GM23338 (cell line): ENCODE measurements at regions not wholly inside any gene's neighbourhood (a gene's known extent, or its start where the extent isn't known, plus 50 kb on each side); places are given as distances from the start of the nearest gene placed in this dataset.

ENCODE experiments used
- ATAC-seq: fragments of 200-7000 bp; cut with Tn5 transposase; 3 replicates; pipeline ENCODE4 v1.9.1; 2020
- DNase-seq: peaks from one replicate; pipeline ENCODE4 v3.0.0-alpha.2; 2015; ENCODE audit warnings: low spot score
- H2AFZ ChIP-seq: fragments of 200-600 bp; sonication (generic); 2 replicates; pipeline ENCODE4 v1.8.0; 2016; ENCODE audit warnings: antibody characterized with exemption, mild to moderate bottlenecking, moderate library complexity
- H3F3A ChIP-seq: fragments of 200-600 bp; sonication (generic); replicated peaks from 2 replicates; pipeline ENCODE4 v1.8.0; 2017; ENCODE audit warnings: antibody characterized with exemption, mixed run types, low read depth
- H3K27ac ChIP-seq: fragments of 200-600 bp; sonication (generic); 2 replicates; pipeline ENCODE4 v1.6.1; 2016; ENCODE audit warnings: low read depth
- H3K27me3 ChIP-seq: fragments of 200-600 bp; sonication (generic); 2 replicates; pipeline ENCODE4 v1.8.0; 2016; ENCODE audit warnings: mild to moderate bottlenecking, mixed run types, moderate library complexity; ENCODE audit not compliant: insufficient read depth
- H3K36me3 ChIP-seq: fragments of 200-600 bp; sonication (generic); 2 replicates; pipeline ENCODE4 v1.8.0; 2016; ENCODE audit warnings: mild to moderate bottlenecking; ENCODE audit not compliant: insufficient read depth
- H3K4me1 ChIP-seq: fragments of 200-600 bp; sonication (generic); 2 replicates; pipeline ENCODE4 v1.8.0; 2016; ENCODE audit warnings: mild to moderate bottlenecking, moderate library complexity; ENCODE audit not compliant: insufficient read depth
- H3K4me2 ChIP-seq: fragments of 200-600 bp; sonication (generic); 2 replicates; pipeline ENCODE4 v1.7.1; 2017; ENCODE audit warnings: mixed run types
- H3K4me3 ChIP-seq: fragments of 200-600 bp; sonication (generic); 2 replicates; pipeline ENCODE4 v1.6.1; 2016; ENCODE audit warnings: mixed run types
- H3K79me2 ChIP-seq: fragments of 200-600 bp; sonication (generic); replicated peaks from 2 replicates; pipeline ENCODE4 v1.8.0; 2017; ENCODE audit warnings: mild to moderate bottlenecking; ENCODE audit not compliant: insufficient read depth
- H3K9me2 ChIP-seq: fragments of 200-600 bp; sonication (generic); 2 replicates; pipeline ENCODE4 v1.8.0; 2017; ENCODE audit not compliant: insufficient read depth
- H4K20me1 ChIP-seq: fragments of 200-600 bp; sonication (generic); replicated peaks from 2 replicates; pipeline ENCODE4 v1.8.0; 2017; ENCODE audit warnings: mild to moderate bottlenecking; ENCODE audit not compliant: insufficient read depth
- H3K27ac Mint-ChIP-seq: 2 replicates; pipeline ENCODE4 v1.8.0; 2020; ENCODE audit warnings: inconsistent platforms, mild to moderate bottlenecking, moderate library complexity, mixed read lengths
- H3K27me3 Mint-ChIP-seq: 3 replicates; pipeline ENCODE4 v1.8.0; 2022; ENCODE audit warnings: low read depth, mild to moderate bottlenecking, moderate library complexity, mixed read lengths, inconsistent platforms; ENCODE audit not compliant: insufficient read depth, poor library complexity
- H3K36me3 Mint-ChIP-seq: 3 replicates; pipeline ENCODE4 v1.8.0; 2021; ENCODE audit warnings: low read depth, mild to moderate bottlenecking, inconsistent platforms, moderate library complexity, mixed read lengths
- H3K4me1 Mint-ChIP-seq: 3 replicates; pipeline ENCODE4 v1.8.0; 2020; ENCODE audit warnings: mild to moderate bottlenecking, inconsistent platforms, mixed read lengths
- H3K4me3 Mint-ChIP-seq: 3 replicates; pipeline ENCODE4 v1.8.0; 2021; ENCODE audit warnings: moderate library complexity, mild to moderate bottlenecking, inconsistent platforms, mixed read lengths
- H3K9me3 Mint-ChIP-seq: 3 replicates; pipeline ENCODE4 v1.8.0; 2020; ENCODE audit warnings: moderate library complexity, mild to moderate bottlenecking, inconsistent platforms, mixed read lengths
- CREB1 ChIP-seq: fragments of 250-450 bp; sonication (Bioruptor Pico); IDR thresholded peaks from 2 replicates; pipeline ENCODE4 v1.5.0; 2020; ENCODE audit warnings: low read depth, mild to moderate bottlenecking, moderate library complexity
- CTCF ChIP-seq, 2 experiments: fragments of 200-600 bp in 1 of 2; sonication (generic) in 1 of 2; conservative IDR thresholded peaks; 2 replicates each; pipeline versions ENCODE4 v1.5.1 to v1.6.1; 2016 to 2017; ENCODE audit warnings: antibody characterized with exemption in 2 of 2, low read depth in 2 of 2, mild to moderate bottlenecking in 2 of 2, moderate library complexity in 1 of 2
- REST ChIP-seq: IDR thresholded peaks from one replicate; pipeline ENCODE4 v1.6.1; 2018; ENCODE audit warnings: antibody characterized with exemption; ENCODE audit not compliant: unreplicated experiment
- STAT1 ChIP-seq: IDR thresholded peaks from one replicate; pipeline ENCODE4 v1.6.1; 2016; ENCODE audit warnings: antibody characterized with exemption; ENCODE audit not compliant: unreplicated experiment
- ZNF331 ChIP-seq: fragments of 250-450 bp; sonication (Bioruptor Pico); IDR thresholded peaks from 2 replicates; pipeline ENCODE4 v1.5.0; 2020; ENCODE audit warnings: low read depth, mild to moderate bottlenecking, moderate library complexity

GRCh38 chr14:100449225-100449987 is 126.3 kb downstream of the SLC25A47 start:
- H3K27me3 Mint-ChIP-seq = peaks cover 11% of the 10 kb centered on the region
- TF ChIP-seq CTCF (conservative IDR thresholded peaks at IDR 0.05; ENCODE audit: low read depth in 2 of 2) = 0 out of 4 replicates have a peak, but pooled peaks of 1 of the 2 experiments have one; percentile 26
- TF ChIP-seq STAT1 = no peak
- no peak overlapping the region for H3K4me3 Mint-ChIP-seq
- H3K36me3 Mint-ChIP-seq = no peaks in the 10 kb centered on the region
- H3K36me3 ChIP-seq = no peaks in the 10 kb centered on the region; the same call in 1 of the 2 replicates
- peaks cover 24% of the 10 kb centered on the region for H3K4me1 ChIP-seq
- no peaks in the 10 kb centered on the region; the same call in 1 of the 2 replicates for H3F3A ChIP-seq
- ATAC-seq (no peak), DNase-seq (no peak)
- no peaks in the 10 kb centered on the region for H3K27me3 ChIP-seq
- H3K4me2 ChIP-seq = no peak overlapping the region
- H3K27ac ChIP-seq = no peak overlapping the region
- no peaks in the 10 kb centered on the region for H3K9me3 Mint-ChIP-seq
- H3K4me1 Mint-ChIP-seq = peaks cover 37% of the 10 kb centered on the region
- no peak overlapping the region for H2AFZ ChIP-seq
- no peak overlapping the region; the same call in 1 of the 2 replicates for H3K27ac Mint-ChIP-seq
- no peaks in the 10 kb centered on the region for H3K9me2 ChIP-seq
- H3K79me2 ChIP-seq = peaks cover 4% of the 10 kb centered on the region; the same call in 1 of the 2 replicates
- no peak overlapping the region for H3K4me3 ChIP-seq
- H4K20me1 ChIP-seq = no peaks in the 10 kb centered on the region

- no peak overlapping the region for H3K4me2 ChIP-seq
- H3K36me3 Mint-ChIP-seq = no peaks in the 10 kb centered on the region
Observed at GRCh38 chr14:100450049-100450448, 126.9 kb downstream of the SLC25A47 start.

More at GRCh38 chr14:100450049-100450448, 126.9 kb downstream of the SLC25A47 start:
- H4K20me1 ChIP-seq = no peaks in the 10 kb centered on the region
- Mint-ChIP-seq H3K4me3 (no peak overlapping the region), H3K27me3 (peaks cover 11% of the 10 kb centered on the region), H3K27ac (no peak overlapping the region), H3K9me3 (no peaks in the 10 kb centered on the region), H3K4me1 (peaks cover 35% of the 10 kb centered on the region)
- H3K27me3 ChIP-seq = no peaks in the 10 kb centered on the region
- TF ChIP-seq REST (no peak), ZNF331 (CRISPR knock-in tag) (no peak), CREB1 (CRISPR knock-in tag) (no peak)
- H3K4me3 ChIP-seq = no peak overlapping the region
- H3F3A ChIP-seq = no peaks in the 10 kb centered on the region; the same call in 1 of the 2 replicates
- peaks cover 27% of the 10 kb centered on the region for H3K4me1 ChIP-seq
- no peak overlapping the region for H2AFZ ChIP-seq
- H3K27ac ChIP-seq = no peak overlapping the region
- no peaks in the 10 kb centered on the region for H3K9me2 ChIP-seq
- DNase-seq = no peak
- H3K36me3 ChIP-seq = no peaks in the 10 kb centered on the region; the same call in 1 of the 2 replicates
- peaks cover 4% of the 10 kb centered on the region; the same call in 1 of the 2 replicates for H3K79me2 ChIP-seq
- ATAC-seq = no peak
